Endothelial cell of umbilical vein (primary cell): ENCODE measurements at regions not wholly inside any gene's neighbourhood (a gene's known extent, or its start where the extent isn't known, plus 50 kb on each side); places are given as distances from the start of the nearest gene placed in this dataset.

Experiments
- BruUV-seq: library from RNA; stranded (reverse); fragments of 400-500 nt; replicated peaks from 2 replicates; lab custom pipeline; 2021; lab: Mats Ljungman, UMichigan
- CTCF ChIA-PET: fragments of 300-600, 350-600 bp; sonication (Branson Sonifier 250); formaldehyde crosslinking; loops from one replicate; lab custom pipeline; 2021; ENCODE audit warnings: antibody characterized with exemption, inconsistent platforms; lab: Charles Lee
- POLR2A ChIA-PET: fragments of 300-600, 350-600 bp; sonication (Branson Sonifier 250); formaldehyde crosslinking; loops from one replicate; lab custom pipeline; 2021; ENCODE audit warnings: antibody characterized with exemption, inconsistent platforms; lab: Charles Lee
- DNase-seq: peaks from one replicate; pipeline ENCODE4 v3.0.0-alpha.2; 2011; ENCODE audit warnings: low read depth, low spot score
- FAIRE-seq: peaks from 2 replicates; lab custom pipeline; 2011; peaks lifted over from hg19 to GRCh38; lab: Jason Lieb, UNC
- H2AFZ ChIP-seq: 2 replicates; pipeline ENCODE4 v1.6.0; 2012; ENCODE audit warnings: low read depth, low read length, control low read depth, inconsistent platforms
- H3K27ac ChIP-seq: 2 replicates; pipeline ENCODE4 v1.5.1; 2011; ENCODE audit warnings: low read depth, mild to moderate bottlenecking, control low read depth, low read length, moderate library complexity; ENCODE audit not compliant: insufficient read depth
- H3K27me3 ChIP-seq, 2 experiments: 2 replicates each; pipeline versions ENCODE4 v1.6.0 to v1.6.1; 2011; ENCODE audit warnings: low read length in 2 of 2, mixed read lengths in 1 of 2; ENCODE audit not compliant: control insufficient read depth in 2 of 2, insufficient read depth in 2 of 2
- H3K36me3 ChIP-seq, 2 experiments: 2 replicates in 1 of 2; 3 replicates in 1 of 2; pipeline ENCODE4 v1.5.1; 2011; ENCODE audit warnings: low read length in 2 of 2, mild to moderate bottlenecking in 1 of 2, moderate library complexity in 1 of 2; ENCODE audit not compliant: control insufficient read depth in 2 of 2, insufficient read depth in 2 of 2; ENCODE audit errors: extremely low read depth in 1 of 2
- H3K4me1 ChIP-seq: 3 replicates; pipeline ENCODE4 v1.5.1; 2011; ENCODE audit warnings: mild to moderate bottlenecking, low read length; ENCODE audit not compliant: control insufficient read depth, insufficient read depth; ENCODE audit errors: extremely low read depth
- H3K4me2 ChIP-seq: 2 replicates; pipeline ENCODE4 v1.6.1; 2011; ENCODE audit warnings: low read length, control low read depth, mixed read lengths; ENCODE audit not compliant: insufficient read depth
- H3K4me3 ChIP-seq, 3 experiments: fragments of 200-600 bp in 1 of 3; sonication (generic), shearing (Covaris generic) in 1 of 3; replicated peaks in 1 of 3; 2 replicates each; pipeline ENCODE4 v1.5.1; 2011 to 2016; ENCODE audit warnings: control low read depth in 3 of 3, low read length in 3 of 3, mild to moderate bottlenecking in 2 of 3, inconsistent platforms in 1 of 3, low read depth in 1 of 3, moderate library complexity in 1 of 3; ENCODE audit not compliant: insufficient read depth in 1 of 3
- H3K79me2 ChIP-seq: 2 replicates; pipeline ENCODE4 v1.6.0; 2012; ENCODE audit warnings: low read length, inconsistent platforms; ENCODE audit not compliant: control insufficient read depth, insufficient read depth
- H3K9ac ChIP-seq: replicated peaks from 2 replicates; pipeline ENCODE3; 2011; ENCODE audit warnings: low read length, control low read depth; ENCODE audit not compliant: insufficient read depth; ENCODE audit errors: extremely low read depth
- H3K9me1 ChIP-seq: replicated peaks from 3 replicates; pipeline ENCODE4 v1.6.0; 2011; ENCODE audit warnings: mild to moderate bottlenecking, low read length; ENCODE audit not compliant: control insufficient read depth, insufficient read depth; ENCODE audit errors: extremely low read depth
- H3K9me3 ChIP-seq: replicated peaks from 2 replicates; pipeline ENCODE4 v1.5.1; 2012; ENCODE audit warnings: low read length, inconsistent platforms; ENCODE audit not compliant: control insufficient read depth, insufficient read depth
- H4K20me1 ChIP-seq: replicated peaks from 2 replicates; pipeline ENCODE3; 2011; ENCODE audit warnings: mild to moderate bottlenecking, low read length; ENCODE audit not compliant: control insufficient read depth, insufficient read depth; ENCODE audit errors: extremely low read depth
- CTCF ChIP-seq, 2 donors: IDR thresholded peaks; 1 replicate in 1 of 2; 2 replicates in 1 of 2; pipeline ENCODE4 v1.5.1; 2011; ENCODE audit warnings: low read length in 2 of 2, mild to moderate bottlenecking in 2 of 2, moderate library complexity in 2 of 2, control low read depth in 1 of 2, inconsistent platforms in 1 of 2, low read depth in 1 of 2; ENCODE audit not compliant: insufficient read depth in 1 of 2; ENCODE audit errors: extremely low read depth in 1 of 2
- EZH2 ChIP-seq: IDR thresholded peaks from 2 replicates; pipeline ENCODE4 v1.6.1; 2012; ENCODE audit warnings: borderline replicate concordance, low read depth, mild to moderate bottlenecking, moderate library complexity, low read length, inconsistent platforms; ENCODE audit not compliant: severe bottlenecking
- FOS ChIP-seq: IDR thresholded peaks from 2 replicates; pipeline ENCODE4 v1.6.1; 2011; ENCODE audit warnings: mild to moderate bottlenecking, low read length, moderate library complexity, borderline replicate concordance; ENCODE audit not compliant: insufficient read depth
- GATA2 ChIP-seq: IDR thresholded peaks from 2 replicates; pipeline ENCODE4 v1.7.0; 2011; ENCODE audit warnings: low read depth, mild to moderate bottlenecking, moderate library complexity, mixed read lengths, low read length; ENCODE audit not compliant: insufficient read length, insufficient read depth
- JUN ChIP-seq: IDR thresholded peaks from 2 replicates; pipeline ENCODE4 v1.6.1; 2011; ENCODE audit warnings: borderline replicate concordance, low read depth; ENCODE audit not compliant: insufficient read length, insufficient read depth
- MAX ChIP-seq: IDR thresholded peaks from 2 replicates; pipeline ENCODE4 v1.6.1; 2011; ENCODE audit not compliant: insufficient read depth, insufficient read length
- MYC ChIP-seq: IDR thresholded peaks from one replicate; pipeline ENCODE4 v1.6.1; 2011; ENCODE audit warnings: mild to moderate bottlenecking, low read depth, low read length
- POLR2A ChIP-seq: IDR thresholded peaks from 2 replicates; pipeline ENCODE4 v1.6.1; 2012; ENCODE audit warnings: low read depth, mild to moderate bottlenecking, control low read depth, low read length
- POLR2AphosphoS5 ChIP-seq: IDR thresholded peaks from 2 replicates; pipeline ENCODE4 v1.6.1; 2012; ENCODE audit warnings: low read depth, mild to moderate bottlenecking, control low read depth, low read length, moderate library complexity; ENCODE audit not compliant: insufficient read depth
- dilution Hi-C: fragments of 300-500 bp; cut with MboI; formaldehyde crosslinking; loops from one replicate; pipeline ENCODE4 v1.15.0; 2019; ENCODE audit warnings: low sequenced_read_pairs; ENCODE audit not compliant: extremely low pct_ligation_motif_present
- intact Hi-C: fragments of 100-400 bp; cut with micrococcal nuclease; formaldehyde crosslinking; loops from one replicate; pipeline ENCODE4 v1.10.0; 2022

DNA sequence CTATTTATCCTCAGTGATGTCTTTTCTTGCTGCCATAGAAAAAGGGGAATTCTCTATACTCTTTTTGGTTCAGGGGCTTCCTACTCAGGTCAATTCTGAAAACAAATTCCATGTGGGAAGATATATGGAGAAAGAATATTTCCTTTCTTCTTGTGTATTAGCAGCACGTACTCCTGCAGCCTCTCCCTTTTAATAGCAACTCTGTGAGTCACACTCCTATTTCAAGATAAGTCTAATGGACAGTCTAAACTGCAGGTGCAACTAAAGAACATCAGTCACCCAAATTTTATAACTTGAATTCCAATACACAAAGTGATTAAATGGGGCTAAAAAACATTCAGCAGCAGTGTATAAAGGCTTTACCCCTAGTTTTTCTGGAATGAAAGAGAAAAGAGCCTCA, 942.2 kb downstream of the CNTNAP5 start:
- CTCF ChIA-PET, result no interaction called here
- H3K4me3 ChIP-seq, result no peak overlapping the region
- BruUV-seq, result no TSS peak
- no peak overlapping the region for H2AFZ ChIP-seq
- H3K27ac ChIP-seq, result no peak overlapping the region
- TF ChIP-seq GATA2 (no peak), EZH2 (no peak), FOS (no peak), JUN (no peak), MYC (no peak), CTCF (IDR thresholded peaks at IDR 0.05; ENCODE audit: extremely low read depth in 1 of 2, insufficient read depth in 1 of 2, low read depth in 1 of 2, low read length in 2 of 2) (no peak)
- H3K9ac ChIP-seq, result no peak overlapping the region
- no peaks in the 10 kb centered on the region for H3K9me1 ChIP-seq
- no peak for DNase-seq
- POLR2A ChIA-PET, result no interaction called here
- dilution Hi-C loops (no loop called here), intact Hi-C loops (no loop called here)
- no peaks in the 10 kb centered on the region for H3K79me2 ChIP-seq
- no peaks in the 10 kb centered on the region for H3K4me1 ChIP-seq
- no peak for FAIRE-seq
- peaks cover 6% of the 10 kb centered on the region for H3K9me3 ChIP-seq
- no peaks in the 10 kb centered on the region for H3K36me3 ChIP-seq
- H4K20me1 ChIP-seq, result no peaks in the 10 kb centered on the region
- no peak overlapping the region for H3K4me2 ChIP-seq
- no peaks in the 10 kb centered on the region for H3K27me3 ChIP-seq

GRCh38 chr2:124970030-124970429, 944.9 kb downstream of the CNTNAP5 start:
- FAIRE-seq (no peak), DNase-seq (no peak)
- H3K79me2 ChIP-seq, result no peaks in the 10 kb centered on the region
- no peak overlapping the region for H3K27ac ChIP-seq
- no peaks in the 10 kb centered on the region for H4K20me1 ChIP-seq
- intact Hi-C loops, result no loop called here
- H3K27me3 ChIP-seq, result no peaks in the 10 kb centered on the region
- no peak overlapping the region for H3K9ac ChIP-seq
- dilution Hi-C loops, result no loop called here
- no peak overlapping the region for H3K4me3 ChIP-seq
- H2AFZ ChIP-seq, result no peak overlapping the region
- TF ChIP-seq POLR2AphosphoS5 (no peak), MAX (no peak), JUN (no peak), MYC (no peak), FOS (no peak), CTCF (IDR thresholded peaks at IDR 0.05; ENCODE audit: extremely low read depth in 1 of 2, insufficient read depth in 1 of 2, low read depth in 1 of 2, low read length in 2 of 2) (no peak), EZH2 (no peak), POLR2A (no peak), GATA2 (no peak)
- CTCF ChIA-PET, result no interaction called here
- H3K9me3 ChIP-seq, result no peaks in the 10 kb centered on the region
- no peaks in the 10 kb centered on the region for H3K4me1 ChIP-seq
- no peaks in the 10 kb centered on the region for H3K36me3 ChIP-seq
- BruUV-seq, result no TSS peak
- H3K9me1 ChIP-seq, result no peaks in the 10 kb centered on the region
- POLR2A ChIA-PET, result no interaction called here
- H3K4me2 ChIP-seq, result no peak overlapping the region
